IPS-20b (cell line): ENCODE measurements at regions not wholly inside any gene's neighbourhood (a gene's known extent, or its start where the extent isn't known, plus 50 kb on each side); places are given as distances from the start of the nearest gene placed in this dataset.
"Not testable (repeated sequence)": the region's sequence is repeated elsewhere in the genome, so short reads cannot be mapped to it uniquely, and the experiment has no call there.

Source experiments
- H3K27ac ChIP-seq: one replicate; pipeline ENCODE4 v1.5.1; 2013; ENCODE audit warnings: low read length
- H3K27me3 ChIP-seq: 2 replicates; pipeline ENCODE4 v1.6.1; 2013; ENCODE audit warnings: mild to moderate bottlenecking, low read length, inconsistent platforms; ENCODE audit not compliant: insufficient read depth
- H3K36me3 ChIP-seq: 2 replicates; pipeline ENCODE4 v1.6.1; 2013; ENCODE audit warnings: low read depth, mild to moderate bottlenecking, inconsistent platforms, low read length, moderate library complexity; ENCODE audit not compliant: insufficient read depth
- H3K4me1 ChIP-seq: 2 replicates; pipeline ENCODE4 v1.6.1; 2013; ENCODE audit warnings: mild to moderate bottlenecking, control low read depth, inconsistent platforms, low read length, moderate library complexity; ENCODE audit not compliant: insufficient read depth
- H3K4me3 ChIP-seq: 2 replicates; pipeline ENCODE4 v1.5.1; 2013; ENCODE audit warnings: mild to moderate bottlenecking, low read length, inconsistent platforms
- H3K9ac ChIP-seq: 2 replicates; pipeline ENCODE4 v1.6.1; 2013; ENCODE audit warnings: low read depth, mild to moderate bottlenecking, inconsistent platforms, low read length, moderate library complexity
- H3K9me3 ChIP-seq: 2 replicates; pipeline ENCODE4 v1.6.1; 2013; ENCODE audit warnings: mild to moderate bottlenecking, low read depth, low read length, inconsistent platforms; ENCODE audit not compliant: insufficient read depth

DNA sequence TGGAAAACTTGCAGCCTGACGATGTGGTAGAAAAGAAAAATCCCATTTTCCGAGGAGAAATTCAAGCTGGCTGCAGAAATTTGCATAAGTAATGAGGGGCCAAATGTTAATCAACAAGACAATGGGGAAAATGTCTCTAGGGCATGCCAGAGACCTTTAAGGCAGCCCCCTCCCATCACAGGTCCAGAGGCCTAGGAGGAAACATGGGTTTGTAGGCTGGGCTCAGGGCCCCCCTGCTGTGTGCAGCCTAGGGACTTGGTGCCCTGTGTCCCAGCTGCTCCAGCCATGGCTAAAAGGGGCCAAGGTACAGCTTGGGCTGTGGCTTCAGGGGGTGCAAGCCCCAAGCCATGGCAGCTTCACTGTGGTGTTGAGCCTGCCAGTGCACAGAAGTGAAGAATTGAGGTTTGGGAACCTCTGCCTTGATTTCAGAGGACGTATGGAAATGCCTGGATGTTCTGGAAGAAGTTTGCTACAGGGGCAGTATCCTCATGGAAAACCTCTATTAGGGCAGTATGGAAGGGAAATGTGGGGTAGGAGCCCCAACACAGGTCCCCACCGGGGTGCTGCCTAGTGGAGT is 75.9 kb upstream of the CADPS start:
- H3K9ac ChIP-seq, result peak overlapping the region; percentile 57; the same call in 1 of the 2 replicates
- peak overlapping the region; percentile 41 for H3K27ac ChIP-seq

DNA sequence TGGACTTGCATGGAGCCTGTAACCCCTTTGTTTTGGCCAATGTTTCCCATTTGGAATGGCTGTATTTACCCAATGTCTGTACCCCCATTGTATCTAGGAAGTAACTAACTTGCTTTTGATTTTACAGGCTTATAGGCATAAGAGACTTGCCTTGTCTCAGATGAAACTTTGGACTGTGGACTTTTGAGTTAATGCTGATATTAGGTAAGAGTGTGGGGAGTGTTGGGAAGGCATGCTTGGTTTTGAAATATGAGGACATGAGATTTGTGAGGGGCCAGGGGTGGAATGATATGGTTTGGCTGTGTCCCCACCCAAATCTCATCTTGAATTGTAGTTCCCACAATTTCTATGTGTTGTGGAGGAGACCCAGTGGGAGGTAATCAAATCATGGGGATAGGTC is 76.7 kb upstream of the CADPS start:
- peaks cover 10% of the 10 kb centered on the region; the same call in 1 of the 2 replicates for H3K4me1 ChIP-seq
- not testable (repeated sequence) for H3K9me3 ChIP-seq, H3K9ac ChIP-seq, H3K27ac ChIP-seq, H3K27me3 ChIP-seq
- H3K36me3 ChIP-seq, result peaks cover 43% of the 10 kb centered on the region; the same call in 1 of the 2 replicates
- peak overlapping the region; percentile 63 for H3K4me3 ChIP-seq

More for the DNA sequence above, 75.9 kb upstream of the CADPS start:
- H3K4me3 ChIP-seq, result peak overlapping the region; percentile 63
- peaks cover 39% of the 10 kb centered on the region; the same call in 1 of the 2 replicates for H3K36me3 ChIP-seq
- peaks cover 10% of the 10 kb centered on the region; the same call in 1 of the 2 replicates for H3K4me1 ChIP-seq
- no peaks in the 10 kb centered on the region for H3K9me3 ChIP-seq
- no peaks in the 10 kb centered on the region for H3K27me3 ChIP-seq

DNA sequence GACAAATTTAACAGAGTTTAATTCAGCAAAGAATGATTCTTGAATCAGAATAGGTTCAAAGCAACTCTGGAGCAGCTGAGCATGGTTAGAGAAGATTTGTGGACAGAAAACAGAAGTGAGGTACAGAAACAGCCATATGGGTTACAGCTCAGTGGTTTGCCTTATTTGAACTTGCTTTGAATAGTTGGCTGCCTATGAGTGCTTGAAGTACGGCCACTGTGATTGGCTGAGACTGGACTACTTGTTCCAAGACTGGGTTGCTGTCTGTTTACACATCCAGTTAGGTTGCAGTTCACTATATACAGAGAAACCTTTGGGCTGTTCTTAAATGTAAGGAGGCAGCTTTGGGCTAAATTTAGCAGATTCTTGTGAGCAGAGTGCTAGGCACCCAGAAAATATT is 79.4 kb upstream of the CADPS start:
- Histone ChIP-seq H3K4me3 (no peak overlapping the region), H3K9me3 (no peaks in the 10 kb centered on the region), H3K27me3 (no peaks in the 10 kb centered on the region), H3K36me3 (peaks cover 61% of the 10 kb centered on the region), H3K4me1 (peaks cover 10% of the 10 kb centered on the region; the same call in 1 of the 2 replicates), H3K9ac (no peak overlapping the region), H3K27ac (no peak overlapping the region)

DNA sequence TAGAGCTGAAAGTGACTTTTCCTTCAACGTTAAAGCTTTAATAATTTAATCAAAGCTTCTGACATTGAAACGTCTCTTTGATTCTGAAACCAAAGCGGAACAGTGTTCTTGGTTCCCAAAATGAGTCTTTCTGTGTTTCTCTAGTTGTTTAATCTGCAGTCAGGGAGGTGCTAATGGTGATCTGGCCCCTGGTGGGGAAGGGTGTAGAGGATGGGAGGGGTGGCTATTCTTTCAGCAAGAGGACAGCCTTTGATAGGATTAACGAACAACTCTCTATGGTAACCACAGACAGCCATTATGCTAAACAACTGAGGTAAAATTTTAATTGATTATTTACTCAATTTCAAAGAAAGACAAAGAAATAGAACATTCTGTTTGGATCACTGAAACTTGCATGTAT is 79.9 kb upstream of the CADPS start:
- 0 out of 2 replicates have a peak overlapping the region, but pooled peaks have one; percentile 7 for H3K4me3 ChIP-seq
- H3K36me3 ChIP-seq, result peaks cover 61% of the 10 kb centered on the region
- no peaks in the 10 kb centered on the region for H3K9me3 ChIP-seq
- H3K4me1 ChIP-seq, result peaks cover 10% of the 10 kb centered on the region; the same call in 1 of the 2 replicates
- no peaks in the 10 kb centered on the region for H3K27me3 ChIP-seq
- H3K27ac ChIP-seq, result no peak overlapping the region
- H3K9ac ChIP-seq, result no peak overlapping the region

DNA sequence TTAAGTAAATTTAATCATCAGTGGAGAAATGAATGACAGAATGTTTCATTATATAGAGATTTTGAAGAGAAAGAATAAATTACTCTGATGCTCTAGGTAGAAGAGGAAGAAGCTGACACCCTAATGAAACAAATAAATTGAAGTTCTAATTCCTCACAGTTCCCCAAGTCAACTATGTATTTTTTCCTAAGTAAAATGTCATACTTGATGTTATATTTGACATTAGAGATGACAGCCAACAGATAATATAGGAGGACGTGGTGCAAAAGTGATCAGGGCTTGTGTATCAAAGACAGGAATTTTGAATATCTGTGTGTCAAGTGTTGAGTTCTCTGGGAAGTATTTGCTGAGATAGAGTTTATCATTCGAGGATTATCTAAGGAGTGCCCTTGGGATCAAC is 81.2 kb upstream of the CADPS start:
- Histone ChIP-seq H3K4me1 (peaks cover 5% of the 10 kb centered on the region), H3K9ac (no peak overlapping the region), H3K36me3 (peaks cover 61% of the 10 kb centered on the region), H3K27me3 (no peaks in the 10 kb centered on the region), H3K9me3 (no peaks in the 10 kb centered on the region), H3K4me3 (no peak overlapping the region), H3K27ac (no peak overlapping the region)

DNA sequence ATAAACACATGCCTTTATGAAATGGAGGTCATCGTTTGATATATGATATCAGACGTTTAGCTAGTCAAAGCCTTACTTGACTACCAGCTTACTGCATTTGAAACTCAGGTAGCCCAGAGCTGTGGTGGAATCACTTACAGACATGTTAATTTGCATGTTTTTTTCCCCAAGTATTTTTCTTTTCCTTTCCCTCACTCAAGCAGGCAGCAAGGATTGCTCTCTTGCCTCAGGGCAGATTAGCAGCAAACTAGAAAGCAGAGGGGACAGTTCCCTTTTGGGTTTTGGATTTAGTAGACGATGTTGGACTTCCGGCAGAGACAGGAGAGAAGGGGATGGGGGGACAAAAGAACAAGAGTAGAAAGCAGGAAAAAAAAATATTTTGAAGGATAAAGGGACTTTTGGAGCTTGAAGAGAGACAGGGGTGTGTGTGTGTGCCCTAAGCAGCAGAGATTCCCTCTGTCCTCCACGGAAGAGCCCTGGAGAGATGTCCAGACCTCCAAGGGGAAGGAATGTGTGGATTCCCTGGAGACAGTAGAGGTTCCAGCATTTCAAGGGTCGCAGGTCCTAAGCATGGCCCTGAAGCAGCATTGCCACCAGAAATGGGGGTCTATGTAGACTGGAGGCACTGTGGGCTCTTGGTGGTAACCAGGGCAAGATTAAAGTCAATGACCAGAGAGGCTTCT is 86.8 kb upstream of the CADPS start:
- Histone ChIP-seq H3K9me3 (no peaks in the 10 kb centered on the region), H3K27me3 (no peaks in the 10 kb centered on the region), H3K27ac (no peak overlapping the region), H3K36me3 (peaks cover 21% of the 10 kb centered on the region), H3K4me3 (no peak overlapping the region), H3K9ac (no peak overlapping the region), H3K4me1 (peaks cover 13% of the 10 kb centered on the region)

DNA sequence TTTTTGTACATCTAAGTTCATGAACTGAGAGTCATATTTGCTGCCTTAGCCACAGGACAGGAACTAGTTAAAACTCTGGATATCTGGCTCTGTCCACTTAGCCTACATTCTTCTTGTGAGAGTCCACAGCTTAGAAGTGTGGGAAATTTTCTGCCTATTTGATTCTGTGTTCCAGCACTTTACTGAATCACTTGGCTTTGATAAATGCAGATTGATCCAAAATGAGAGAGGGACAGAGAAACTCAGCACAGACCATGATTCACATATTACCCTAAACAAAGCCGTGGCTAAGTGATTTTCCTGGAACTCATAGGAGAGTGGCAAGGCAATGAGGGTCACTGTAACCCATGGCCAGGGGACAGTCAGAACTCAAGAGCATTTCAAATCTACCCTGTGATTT is 87.5 kb upstream of the CADPS start:
- no peak overlapping the region for H3K4me3 ChIP-seq
- H3K36me3 ChIP-seq, result peaks cover 14% of the 10 kb centered on the region; the same call in 1 of the 2 replicates
- no peaks in the 10 kb centered on the region for H3K27me3 ChIP-seq
- H3K4me1 ChIP-seq, result peaks cover 13% of the 10 kb centered on the region
- H3K27ac ChIP-seq, result no peak overlapping the region
- H3K9me3 ChIP-seq, result no peaks in the 10 kb centered on the region
- no peak overlapping the region for H3K9ac ChIP-seq

DNA sequence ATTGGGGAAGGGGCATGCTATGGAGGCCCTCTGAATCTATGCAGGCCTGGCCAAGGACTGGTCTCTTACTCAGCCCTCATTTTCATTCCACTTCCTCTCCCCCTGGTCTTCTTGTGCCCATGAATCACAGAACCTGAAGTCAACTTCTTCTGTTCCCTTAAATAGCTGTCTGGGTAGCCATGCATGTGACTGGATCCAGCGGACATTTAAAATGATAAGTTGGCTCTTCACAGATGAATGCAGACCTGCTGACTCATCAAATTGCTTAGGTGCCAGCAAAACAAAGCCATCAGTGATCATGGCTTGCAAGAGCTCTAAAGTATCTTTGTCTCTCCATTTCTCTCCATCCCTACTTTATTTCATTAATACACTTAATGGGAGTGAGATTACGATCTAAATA is 90.1 kb upstream of the CADPS start:
- Histone ChIP-seq H3K27me3 (no peaks in the 10 kb centered on the region), H3K27ac (no peak overlapping the region)

DNA sequence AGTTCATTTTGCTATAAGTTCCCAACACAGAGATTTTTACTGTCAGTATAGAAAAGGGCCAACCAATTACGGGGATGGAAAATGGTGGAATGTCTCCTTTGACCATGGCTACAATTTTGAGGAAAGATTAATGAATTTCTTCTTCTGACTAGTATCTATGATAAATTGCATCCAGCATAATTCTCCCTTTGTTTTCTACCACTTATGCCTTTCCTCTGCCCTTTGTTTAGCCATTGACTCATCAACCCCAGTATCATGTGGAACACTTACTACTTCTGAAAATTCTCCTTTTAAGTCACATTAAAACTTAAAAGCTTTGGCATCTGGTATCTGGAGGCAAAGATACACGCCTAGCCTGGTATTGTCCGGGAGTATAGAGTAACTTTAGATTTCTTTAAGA is 92.9 kb upstream of the CADPS start:
- Histone ChIP-seq H3K4me3 (no peak overlapping the region), H3K9me3 (no peaks in the 10 kb centered on the region), H3K36me3 (0 out of 2 replicates have a peak, but pooled peaks cover 4% of the 10 kb centered on the region), H3K27me3 (no peaks in the 10 kb centered on the region), H3K27ac (no peak overlapping the region), H3K9ac (no peak overlapping the region), H3K4me1 (peaks cover 3% of the 10 kb centered on the region; the same call in 1 of the 2 replicates)

More for the DNA sequence above, 90.1 kb upstream of the CADPS start:
- H3K4me3 ChIP-seq, result no peak overlapping the region
- H3K36me3 ChIP-seq, result 0 out of 2 replicates have a peak, but pooled peaks cover 4% of the 10 kb centered on the region
- no peaks in the 10 kb centered on the region for H3K9me3 ChIP-seq
- H3K4me1 ChIP-seq, result peaks cover 13% of the 10 kb centered on the region
- H3K9ac ChIP-seq, result no peak overlapping the region

DNA sequence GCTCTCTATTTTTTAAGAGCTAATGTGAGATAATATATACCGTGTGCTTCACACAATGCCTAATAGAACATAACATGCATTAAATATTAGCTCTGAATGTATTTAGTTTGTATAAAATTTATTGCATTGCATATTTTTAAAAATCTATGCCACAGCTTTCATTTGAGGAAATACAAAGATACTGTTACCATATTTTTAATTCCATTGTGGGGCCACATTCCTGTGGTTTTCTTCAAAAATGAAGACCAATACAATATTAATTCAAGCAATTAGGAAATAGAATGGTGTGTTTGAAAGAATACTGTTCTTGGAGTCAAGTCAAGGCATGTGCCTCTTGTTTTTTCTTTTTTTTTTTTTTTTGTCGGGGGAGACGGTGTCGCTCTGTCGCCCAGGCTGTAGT is 95.4 kb upstream of the CADPS start:
- no peak overlapping the region for H3K9ac ChIP-seq
- H3K27ac ChIP-seq, result no peak overlapping the region
- H3K36me3 ChIP-seq, result 0 out of 2 replicates have a peak, but pooled peaks cover 4% of the 10 kb centered on the region
- H3K4me3 ChIP-seq, result no peak overlapping the region
- H3K4me1 ChIP-seq, result no peaks in the 10 kb centered on the region
- no peaks in the 10 kb centered on the region for H3K9me3 ChIP-seq
- no peaks in the 10 kb centered on the region for H3K27me3 ChIP-seq

DNA sequence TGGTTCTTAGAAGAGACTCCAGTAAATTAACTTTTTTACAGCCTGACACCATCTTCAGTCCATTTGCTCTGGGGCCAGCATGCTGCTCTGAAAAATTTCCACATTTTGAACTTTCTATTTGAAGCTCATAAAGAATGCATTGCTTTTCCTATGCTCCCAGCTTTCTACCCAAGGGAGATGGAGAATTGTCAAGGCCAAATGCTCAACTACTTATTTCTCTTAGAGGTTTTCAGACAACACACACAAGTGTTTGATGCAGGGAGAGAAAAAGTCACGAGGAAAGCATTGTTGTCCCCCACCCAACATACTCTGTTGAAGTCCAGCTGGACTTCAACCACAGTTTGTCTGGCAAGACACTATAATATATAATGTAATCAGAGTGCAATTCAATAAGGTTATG is 100.3 kb upstream of the CADPS start:
- Histone ChIP-seq H3K36me3 (no peaks in the 10 kb centered on the region), H3K4me3 (no peak overlapping the region), H3K27me3 (no peaks in the 10 kb centered on the region), H3K4me1 (no peaks in the 10 kb centered on the region), H3K9ac (no peak overlapping the region), H3K9me3 (no peaks in the 10 kb centered on the region), H3K27ac (no peak overlapping the region)

DNA sequence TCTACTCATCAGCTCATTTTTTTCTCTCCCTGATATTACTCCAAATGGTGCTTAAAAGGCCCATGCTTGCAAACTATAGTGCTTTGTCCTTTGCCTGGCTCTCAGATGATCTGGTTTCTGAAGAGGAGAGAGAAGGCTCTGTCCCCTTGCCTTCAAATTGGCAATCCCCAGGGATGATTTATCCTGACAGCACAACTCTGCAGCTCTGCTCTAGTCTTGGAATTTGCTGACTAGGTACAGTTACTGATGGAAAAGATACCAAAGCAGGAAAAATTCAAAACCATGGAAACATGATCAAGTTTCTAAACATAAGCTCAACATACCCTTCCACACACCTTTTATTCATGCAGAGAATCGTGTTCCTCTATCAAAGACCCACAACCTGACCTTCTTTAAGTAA is 106.7 kb upstream of the CADPS start:
- peaks cover 22% of the 10 kb centered on the region; the same call in 1 of the 2 replicates for H3K4me1 ChIP-seq
- no peak overlapping the region for H3K27ac ChIP-seq
- no peak overlapping the region for H3K9ac ChIP-seq
- no peaks in the 10 kb centered on the region for H3K9me3 ChIP-seq
- H3K4me3 ChIP-seq, result no peak overlapping the region
- no peaks in the 10 kb centered on the region for H3K27me3 ChIP-seq
- H3K36me3 ChIP-seq, result peaks cover 11% of the 10 kb centered on the region; the same call in 1 of the 2 replicates
